ENCODE measurements at regions not wholly inside any gene's neighbourhood (a gene's known extent, or its start where the extent isn't known, plus 50 kb on each side); places are given as distances from the start of the nearest gene placed in this dataset.
A peak's percentile ranks its signal among the peaks of the same experiment; 100 is the strongest.

DNA sequence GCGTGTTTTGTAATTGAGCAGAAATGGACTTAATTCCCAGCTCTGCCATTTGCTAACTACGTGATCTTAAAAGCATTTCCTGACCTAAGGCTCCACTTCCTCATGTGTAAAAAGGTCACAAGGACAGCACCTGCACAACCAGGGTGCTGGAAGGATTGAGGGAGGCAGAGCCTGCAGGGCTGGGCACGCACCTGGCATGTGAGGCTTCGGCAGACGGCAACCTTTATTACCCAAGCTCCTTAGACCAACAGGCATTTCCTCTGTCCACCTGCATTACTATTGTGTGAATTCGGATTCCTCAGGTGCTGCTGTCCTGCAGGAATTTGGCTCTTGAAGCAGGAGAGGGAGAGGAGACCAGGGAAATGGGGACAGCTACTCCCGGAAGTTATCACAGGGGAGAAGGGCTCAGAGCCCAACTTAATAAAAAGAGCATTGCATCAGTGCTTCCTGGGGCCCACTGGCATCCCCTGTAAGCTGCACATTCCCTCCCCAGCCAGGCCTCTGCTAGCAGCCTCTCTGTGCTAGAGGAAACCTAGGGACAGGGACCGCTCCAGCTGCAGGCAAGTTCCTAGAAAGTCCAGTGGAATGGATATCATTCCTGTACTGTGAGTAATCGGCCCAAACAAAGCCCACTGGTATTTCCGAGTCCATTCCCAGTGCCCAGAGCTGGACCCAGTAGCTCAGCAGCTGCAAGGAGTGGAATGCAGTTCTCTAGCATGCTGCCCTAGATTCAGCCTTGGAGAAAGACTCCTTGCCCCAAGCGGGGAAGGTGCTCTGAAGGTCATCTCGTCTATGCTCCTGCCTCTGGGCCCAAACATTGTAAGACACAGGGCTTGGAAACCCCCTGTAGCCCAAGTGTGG lies 157.1 kb upstream of the CCND2 start:
- peak; percentile 12 for DNase-seq (ENCODE audit: low spot score)
- intact Hi-C loops (cut with micrococcal nuclease; ENCODE audit: unreplicated experiment), result no loop called here
- CTCF ChIA-PET (ENCODE audit: unreplicated experiment), result interaction anchor here (1.2 kb wide), 1 partner anchor 9 kb away, joined by 3 read pairs; no protein-coding TSS in a partner anchor
- no peaks in the 10 kb centered on the region for H3K36me3 ChIP-seq (ENCODE audit: insufficient read depth, low read length)
- no peak overlapping the region for H2AFZ ChIP-seq (ENCODE audit: low read length)
- no peaks in the 10 kb centered on the region for H3K79me2 ChIP-seq (ENCODE audit: insufficient read depth, low read depth, low read length)
- POLR2A ChIA-PET, result no interaction called here
- no peaks in the 10 kb centered on the region for H4K20me1 ChIP-seq (ENCODE audit: insufficient read depth, low read length)
- H3K9me3 ChIP-seq (ENCODE audit: low read length), result no peaks in the 10 kb centered on the region
- no peak overlapping the region for H3K4me2 ChIP-seq (ENCODE audit: low read length)
- no TSS peak for BruUV-seq (replicated peaks)
- no peak overlapping the region for H3K4me3 ChIP-seq (ENCODE audit: low read depth, low read length, poor library complexity, severe bottlenecking)
- TF ChIP-seq, protein P1, sequence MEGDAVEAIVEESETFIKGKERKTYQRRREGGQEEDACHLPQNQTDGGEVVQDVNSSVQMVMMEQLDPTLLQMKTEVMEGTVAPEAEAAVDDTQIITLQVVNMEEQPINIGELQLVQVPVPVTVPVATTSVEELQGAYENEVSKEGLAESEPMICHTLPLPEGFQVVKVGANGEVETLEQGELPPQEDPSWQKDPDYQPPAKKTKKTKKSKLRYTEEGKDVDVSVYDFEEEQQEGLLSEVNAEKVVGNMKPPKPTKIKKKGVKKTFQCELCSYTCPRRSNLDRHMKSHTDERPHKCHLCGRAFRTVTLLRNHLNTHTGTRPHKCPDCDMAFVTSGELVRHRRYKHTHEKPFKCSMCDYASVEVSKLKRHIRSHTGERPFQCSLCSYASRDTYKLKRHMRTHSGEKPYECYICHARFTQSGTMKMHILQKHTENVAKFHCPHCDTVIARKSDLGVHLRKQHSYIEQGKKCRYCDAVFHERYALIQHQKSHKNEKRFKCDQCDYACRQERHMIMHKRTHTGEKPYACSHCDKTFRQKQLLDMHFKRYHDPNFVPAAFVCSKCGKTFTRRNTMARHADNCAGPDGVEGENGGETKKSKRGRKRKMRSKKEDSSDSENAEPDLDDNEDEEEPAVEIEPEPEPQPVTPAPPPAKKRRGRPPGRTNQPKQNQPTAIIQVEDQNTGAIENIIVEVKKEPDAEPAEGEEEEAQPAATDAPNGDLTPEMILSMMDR (conservative IDR thresholded peaks at IDR 0.05; ENCODE audit: low read length), result no peak
- TF ChIP-seq EZH2phosphoT487 (IDR thresholded peaks at IDR 0.05; ENCODE audit: borderline replicate concordance, low read depth, low read length), result no peak
- no peak overlapping the region for H3K27ac ChIP-seq (ENCODE audit: low read depth, low read length, poor library complexity, severe bottlenecking)
- no peaks in the 10 kb centered on the region for H3K9me2 ChIP-seq (ENCODE audit: insufficient read depth, low read length)
- peaks cover 18% of the 10 kb centered on the region for H3K4me1 ChIP-seq (ENCODE audit: insufficient read depth, low read length, poor library complexity, severe bottlenecking)

DNA sequence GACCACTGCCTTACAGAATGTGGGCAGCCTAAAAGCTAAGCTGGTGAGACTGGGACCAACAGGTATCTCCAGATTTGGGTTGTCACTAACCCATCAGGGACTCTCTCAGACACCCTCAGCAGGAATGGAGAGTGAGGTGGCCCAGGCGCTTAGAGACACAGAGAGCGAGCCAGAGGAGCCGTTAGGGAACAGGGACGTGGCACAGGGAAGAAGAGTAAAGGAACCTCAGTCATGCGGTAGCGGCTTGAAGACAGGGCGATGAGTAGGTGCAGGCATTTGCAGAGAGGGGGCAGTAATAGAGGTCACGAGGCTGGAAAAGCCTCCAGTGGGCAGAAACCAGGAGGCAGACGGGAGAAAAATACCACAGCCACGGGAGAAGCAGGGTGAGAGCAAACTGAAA lies 158.0 kb upstream of the CCND2 start:
- Histone ChIP-seq H3K79me2 (ENCODE audit: insufficient read depth, low read depth, low read length) (no peaks in the 10 kb centered on the region), H3K4me2 (ENCODE audit: low read length) (no peak overlapping the region), H3K27ac (ENCODE audit: low read depth, low read length, poor library complexity, severe bottlenecking) (no peak overlapping the region), H3K9me2 (ENCODE audit: insufficient read depth, low read length) (no peaks in the 10 kb centered on the region), H3K36me3 (ENCODE audit: insufficient read depth, low read length) (no peaks in the 10 kb centered on the region), H4K20me1 (ENCODE audit: insufficient read depth, low read length) (no peaks in the 10 kb centered on the region), H2AFZ (ENCODE audit: low read length) (no peak overlapping the region), H3K4me3 (ENCODE audit: low read depth, low read length, poor library complexity, severe bottlenecking) (no peak overlapping the region), H3K9me3 (ENCODE audit: low read length) (no peaks in the 10 kb centered on the region), H3K4me1 (ENCODE audit: insufficient read depth, low read length, poor library complexity, severe bottlenecking) (peaks cover 18% of the 10 kb centered on the region)
- no peak for TF ChIP-seq EZH2phosphoT487 (IDR thresholded peaks at IDR 0.05; ENCODE audit: borderline replicate concordance, low read depth, low read length)
- TF ChIP-seq, protein P1 (conservative IDR thresholded peaks at IDR 0.05; ENCODE audit: low read length), result 0 out of 2 replicates have a peak, but pooled peaks have one; percentile 18
- no TSS peak for BruUV-seq (replicated peaks)
- intact Hi-C loops (cut with micrococcal nuclease; ENCODE audit: unreplicated experiment), result no loop called here
- CTCF ChIA-PET (ENCODE audit: unreplicated experiment), result interaction anchor here (0.5 kb wide), 1 partner anchor 154 kb away, joined by 3 read pairs; no protein-coding TSS in a partner anchor
- no peak for DNase-seq (ENCODE audit: low spot score)
- POLR2A ChIA-PET, result no interaction called here

DNA sequence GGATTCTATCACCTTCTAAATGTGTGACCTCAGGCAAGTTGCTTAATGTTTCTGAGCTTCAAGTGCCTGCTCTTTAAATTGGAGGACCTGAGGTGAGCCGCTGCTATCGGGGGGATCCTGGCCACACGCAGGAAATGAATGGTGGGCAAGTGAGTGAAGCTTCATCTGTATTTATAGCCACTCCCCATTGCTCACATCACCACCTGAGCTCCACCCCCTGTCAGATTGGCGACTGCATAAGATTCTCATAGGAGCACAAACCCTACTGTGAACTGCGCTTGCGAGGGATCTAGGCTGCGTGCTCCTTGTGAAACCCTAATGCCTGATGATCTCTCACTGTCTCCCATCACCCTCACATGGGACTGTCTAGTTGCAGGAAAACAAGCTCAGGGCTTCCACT lies 158.6 kb upstream of the CCND2 start:
- Histone ChIP-seq H4K20me1 (ENCODE audit: insufficient read depth, low read length) (no peaks in the 10 kb centered on the region), H2AFZ (ENCODE audit: low read length) (no peak overlapping the region), H3K27ac (ENCODE audit: low read depth, low read length, poor library complexity, severe bottlenecking) (no peak overlapping the region), H3K4me1 (ENCODE audit: insufficient read depth, low read length, poor library complexity, severe bottlenecking) (peaks cover 18% of the 10 kb centered on the region), H3K79me2 (ENCODE audit: insufficient read depth, low read depth, low read length) (no peaks in the 10 kb centered on the region), H3K9me2 (ENCODE audit: insufficient read depth, low read length) (no peaks in the 10 kb centered on the region), H3K4me2 (ENCODE audit: low read length) (no peak overlapping the region), H3K9me3 (ENCODE audit: low read length) (no peaks in the 10 kb centered on the region), H3K36me3 (ENCODE audit: insufficient read depth, low read length) (no peaks in the 10 kb centered on the region), H3K4me3 (ENCODE audit: low read depth, low read length, poor library complexity, severe bottlenecking) (no peak overlapping the region)
- TF ChIP-seq EZH2phosphoT487 (IDR thresholded peaks at IDR 0.05; ENCODE audit: borderline replicate concordance, low read depth, low read length), result no peak
- TF ChIP-seq, protein P1 (conservative IDR thresholded peaks at IDR 0.05; ENCODE audit: low read length), result no peak
- intact Hi-C loops (cut with micrococcal nuclease; ENCODE audit: unreplicated experiment), result no loop called here
- CTCF ChIA-PET (ENCODE audit: unreplicated experiment), result no interaction called here
- DNase-seq (ENCODE audit: low spot score), result no peak
- no TSS peak for BruUV-seq (replicated peaks)
- POLR2A ChIA-PET, result interaction anchor here (0.6 kb wide), 1 partner anchor 667 kb away, joined by 3 read pairs; no protein-coding TSS in a partner anchor
